ENCODE measurements at regions not wholly inside any gene's neighbourhood (a gene's known extent, or its start where the extent isn't known, plus 50 kb on each side); places are given as distances from the start of the nearest gene placed in this dataset.

DNA sequence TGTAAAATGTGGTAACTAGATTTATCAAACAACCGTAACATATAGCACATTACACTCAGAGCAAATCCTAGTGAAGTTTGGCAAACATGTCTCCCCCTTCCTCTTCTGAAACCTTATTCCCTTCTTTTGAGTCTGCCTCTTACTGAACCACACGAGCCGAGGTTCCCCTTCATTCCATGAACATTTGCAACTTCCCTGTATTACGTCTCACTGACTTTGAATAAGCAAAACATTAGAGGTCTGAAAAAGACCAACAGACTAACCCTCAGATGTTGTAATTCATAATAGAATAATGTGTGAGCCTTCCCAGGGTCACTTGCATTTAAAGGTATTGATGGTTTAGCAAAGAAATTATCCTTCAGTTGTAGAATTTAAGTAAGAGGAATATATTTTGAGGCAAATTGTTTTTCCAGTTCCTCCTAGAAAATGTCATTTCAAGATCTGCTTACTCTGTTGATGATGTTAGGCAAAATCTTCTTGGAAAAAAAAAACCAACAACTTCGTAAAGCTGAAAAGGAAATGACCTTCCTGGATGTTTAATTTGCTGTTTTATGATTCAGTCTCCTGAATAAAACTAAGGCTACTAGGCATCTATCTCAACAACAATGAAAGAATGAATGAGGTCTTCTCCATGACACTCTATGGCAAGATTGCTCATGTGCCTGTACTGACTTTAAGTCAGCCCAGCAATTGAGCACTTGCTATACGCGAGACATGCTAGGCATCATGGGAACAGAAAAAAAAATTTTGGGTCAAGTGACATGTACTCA lies 296.9 kb upstream of the NECTIN3 start:
- POLR2A ChIA-PET: no interaction called here
- H3K36me3 Mint-ChIP-seq: no peaks in the 10 kb centered on the region
- H3K9me3 Mint-ChIP-seq: no peaks in the 10 kb centered on the region
- H3K4me3 Mint-ChIP-seq: no peak overlapping the region
- H3K4me1 Mint-ChIP-seq: no peaks in the 10 kb centered on the region
- ATAC-seq: no peak
- H3K27ac Mint-ChIP-seq: no peak overlapping the region
- DNase-seq: no peak
- H3K27me3 Mint-ChIP-seq: peaks cover 0 to 6% (median 2%) of the 10 kb centered on the region in 5 donors

DNA sequence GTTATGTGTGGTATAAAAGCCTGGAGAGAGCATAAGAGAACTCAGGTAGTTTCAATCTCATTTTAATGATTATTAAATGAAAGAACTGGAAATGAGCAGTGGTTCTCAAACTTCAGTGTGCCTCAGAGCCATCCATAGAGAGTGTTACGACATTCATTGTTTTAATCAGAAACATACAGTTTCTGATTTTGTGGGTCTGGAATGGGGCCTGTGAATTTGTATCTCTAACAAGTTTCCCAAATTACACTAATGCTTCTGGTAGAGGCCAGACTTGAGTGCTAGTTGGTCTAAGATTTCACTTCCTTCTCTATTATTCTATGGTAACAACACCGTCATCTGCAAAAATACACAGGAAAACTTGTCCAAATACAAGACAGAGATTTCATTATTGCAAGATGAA lies 292.0 kb upstream of the NECTIN3 start:
- ATAC-seq (no peak), DNase-seq (no peak)
- H3K36me3 Mint-ChIP-seq: no peaks in the 10 kb centered on the region
- peaks cover 0 to 4% (median 0%) of the 10 kb centered on the region in 5 donors for H3K27me3 Mint-ChIP-seq
- no peak overlapping the region for H3K4me3 Mint-ChIP-seq
- H3K9me3 Mint-ChIP-seq: peaks cover 0 to 2% (median 0%) of the 10 kb centered on the region in 9 donors
- no peak overlapping the region for H3K27ac Mint-ChIP-seq
- POLR2A ChIA-PET: no interaction called here
- no peaks in the 10 kb centered on the region for H3K4me1 Mint-ChIP-seq

DNA sequence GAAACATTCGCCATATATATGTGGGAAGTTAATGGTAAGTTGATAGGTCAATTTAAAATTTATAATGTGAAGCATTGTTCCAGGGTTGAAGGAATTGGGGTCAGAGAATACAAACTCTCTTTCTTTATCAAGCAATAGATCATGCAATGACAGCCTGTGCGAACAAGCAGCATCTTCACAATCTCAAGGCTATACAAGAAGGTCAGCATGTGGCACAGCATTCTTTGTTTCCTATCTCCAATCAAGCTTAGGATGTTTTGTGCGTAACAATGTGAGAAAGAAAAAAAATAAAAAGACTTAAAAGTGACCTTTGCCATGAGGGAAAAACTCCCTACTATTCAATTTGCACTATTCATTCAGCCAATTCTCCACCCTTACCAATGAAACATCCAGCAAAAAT lies 288.1 kb upstream of the NECTIN3 start:
- H3K4me1 Mint-ChIP-seq: no peaks in the 10 kb centered on the region
- DNase-seq: no peak
- ATAC-seq: no peak
- H3K36me3 Mint-ChIP-seq: no peaks in the 10 kb centered on the region
- POLR2A ChIA-PET: no interaction called here
- peaks cover 0 to 11% (median 0%) of the 10 kb centered on the region in 9 donors for H3K9me3 Mint-ChIP-seq
- no peak overlapping the region for H3K4me3 Mint-ChIP-seq
- no peak overlapping the region for H3K27ac Mint-ChIP-seq
- H3K27me3 Mint-ChIP-seq: peaks cover 0 to 4% (median 0%) of the 10 kb centered on the region in 5 donors

DNA sequence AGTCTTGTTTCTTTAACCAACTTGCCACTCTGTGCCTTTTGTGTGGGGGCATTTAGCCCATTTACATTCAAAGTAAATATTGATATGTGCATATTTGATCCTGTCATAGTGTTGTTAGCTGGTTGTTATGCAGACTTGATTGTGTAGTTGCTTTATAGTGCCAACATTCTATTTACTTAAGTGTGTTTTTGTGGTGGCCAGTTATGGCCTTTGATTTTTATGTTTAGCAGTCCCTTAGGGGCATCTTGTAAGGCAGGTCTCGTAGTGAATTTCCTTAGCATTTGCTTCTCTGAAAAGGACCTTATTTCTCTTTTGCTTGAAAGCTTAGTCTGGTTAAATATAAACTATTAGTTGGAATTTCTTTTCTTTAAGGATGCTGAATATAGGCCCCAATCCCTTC lies 282.8 kb upstream of the NECTIN3 start:
- no peak for ATAC-seq
- Mint-ChIP-seq H3K27me3 (peaks cover 1 to 17% (median 3%) of the 10 kb centered on the region in 5 donors), H3K9me3 (peaks cover 0 to 11% (median 0%) of the 10 kb centered on the region in 9 donors), H3K4me3 (no peak overlapping the region), H3K36me3 (no peaks in the 10 kb centered on the region), H3K27ac (no peak overlapping the region), H3K4me1 (no peaks in the 10 kb centered on the region)
- DNase-seq: no peak
- POLR2A ChIA-PET: no interaction called here

DNA sequence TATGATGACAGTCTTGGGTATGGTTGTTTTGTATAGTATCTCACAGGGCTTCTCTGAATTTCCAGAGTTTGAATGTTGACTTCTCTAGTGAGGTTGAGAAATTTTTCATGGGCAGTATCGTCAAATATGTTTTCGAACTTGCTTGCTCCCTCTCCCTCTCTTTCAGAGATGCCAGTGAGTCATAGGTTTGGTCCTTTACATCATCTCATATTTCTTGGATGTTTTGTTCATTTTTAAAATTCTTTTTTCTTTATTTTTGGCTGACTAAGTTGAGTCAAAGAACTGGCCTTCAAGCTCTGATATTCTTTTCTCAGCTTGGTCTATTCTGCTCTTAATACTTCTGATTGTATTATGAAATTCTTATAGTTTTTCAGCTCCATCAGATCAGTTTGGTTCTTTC lies 282.3 kb upstream of the NECTIN3 start:
- DNase-seq (no peak), ATAC-seq (no peak)

DNA sequence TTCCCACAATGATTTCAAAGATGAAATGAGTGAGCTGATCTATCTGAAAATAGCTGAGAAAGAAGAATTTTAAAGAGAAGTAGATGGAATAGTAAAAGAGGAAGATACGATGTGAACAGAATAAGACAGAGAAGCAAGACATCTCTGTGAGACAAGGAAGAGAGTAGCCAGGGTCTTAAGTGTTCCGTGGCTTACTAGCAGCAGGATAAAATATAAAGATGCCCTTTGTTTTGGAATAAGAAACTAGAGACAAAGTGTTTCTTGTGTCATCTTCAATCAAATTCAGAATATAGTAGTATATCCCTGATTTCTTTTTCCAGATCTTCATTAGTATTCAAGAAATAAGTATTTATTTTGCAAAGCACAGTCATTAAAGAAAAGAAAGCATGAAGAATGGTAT lies 281.0 kb upstream of the NECTIN3 start:
- Mint-ChIP-seq H3K4me3 (no peak overlapping the region), H3K27me3 (peaks cover 1 to 34% (median 3%) of the 10 kb centered on the region in 5 donors), H3K36me3 (no peaks in the 10 kb centered on the region), H3K9me3 (peaks cover 0 to 4% (median 0%) of the 10 kb centered on the region in 9 donors), H3K27ac (no peak overlapping the region), H3K4me1 (no peaks in the 10 kb centered on the region)
- DNase-seq (no peak), ATAC-seq (no peak)
- POLR2A ChIA-PET: no interaction called here

More for the DNA sequence above, 282.3 kb upstream of the NECTIN3 start:
- Mint-ChIP-seq H3K4me3 (no peak overlapping the region), H3K9me3 (peaks cover 0 to 11% (median 0%) of the 10 kb centered on the region in 9 donors), H3K27me3 (peaks cover 1 to 22% (median 3%) of the 10 kb centered on the region in 5 donors), H3K36me3 (no peaks in the 10 kb centered on the region), H3K4me1 (no peaks in the 10 kb centered on the region), H3K27ac (no peak overlapping the region)
- POLR2A ChIA-PET: no interaction called here

DNA sequence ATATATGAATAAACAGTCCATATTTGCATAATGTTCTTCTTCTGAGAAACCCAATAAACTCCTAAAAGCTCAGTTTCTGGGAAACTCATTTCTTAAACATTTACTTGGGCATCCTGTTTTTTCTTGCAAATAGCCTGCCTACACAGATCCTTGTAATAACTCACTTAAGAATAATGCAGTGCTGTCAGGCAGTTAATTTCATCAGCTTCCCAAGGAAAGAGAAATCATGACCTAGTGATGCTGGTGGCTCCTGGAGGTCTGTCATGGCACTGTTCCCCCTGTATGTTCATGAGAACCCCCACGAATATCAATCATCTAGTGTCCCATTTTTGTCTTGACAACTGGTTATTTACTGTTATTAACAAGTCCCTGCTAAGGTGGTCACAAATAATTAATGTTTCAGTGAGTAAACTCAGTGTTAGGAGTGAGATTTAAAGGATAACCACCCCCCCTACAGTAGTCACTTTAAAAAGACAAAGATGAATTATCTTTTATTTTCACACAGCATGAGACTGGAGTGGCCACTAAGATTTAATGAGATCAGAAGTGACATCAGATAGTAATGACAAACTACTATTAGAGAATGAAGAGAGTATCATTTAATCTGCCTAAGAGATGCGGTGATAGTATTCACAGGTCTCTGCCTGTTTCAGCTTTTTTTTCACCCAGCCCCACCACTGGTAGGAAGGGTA lies 279.5 kb upstream of the NECTIN3 start:
- Mint-ChIP-seq H3K27me3 (peaks cover 2 to 34% (median 3%) of the 10 kb centered on the region in 5 donors), H3K4me1 (no peaks in the 10 kb centered on the region), H3K36me3 (no peaks in the 10 kb centered on the region), H3K4me3 (no peak overlapping the region), H3K27ac (no peak overlapping the region), H3K9me3 (no peaks in the 10 kb centered on the region)
- POLR2A ChIA-PET: no interaction called here
- DNase-seq (no peak), ATAC-seq (no peak)

DNA sequence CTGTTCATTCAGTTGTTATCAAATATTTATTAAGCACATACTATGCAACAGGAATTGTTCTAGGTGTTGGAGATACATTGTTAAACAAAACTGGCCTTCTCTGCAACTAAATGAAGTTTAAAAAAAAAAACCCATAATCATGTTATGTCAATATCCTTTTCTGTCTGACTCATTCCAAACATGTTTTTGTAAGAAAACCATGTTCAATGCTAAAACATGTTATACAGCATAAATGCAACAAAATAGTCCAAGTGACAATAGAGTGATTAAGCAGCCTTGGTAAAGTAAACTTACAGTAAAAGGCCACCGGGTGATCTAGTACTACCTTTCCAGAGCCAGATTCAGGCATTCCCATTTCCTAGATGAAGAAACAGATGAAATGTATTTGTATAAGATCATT lies 278.0 kb upstream of the NECTIN3 start:
- Mint-ChIP-seq H3K4me3 (no peak overlapping the region), H3K4me1 (no peaks in the 10 kb centered on the region), H3K27ac (no peak overlapping the region), H3K36me3 (no peaks in the 10 kb centered on the region), H3K27me3 (peaks cover 1 to 34% (median 3%) of the 10 kb centered on the region in 5 donors), H3K9me3 (no peaks in the 10 kb centered on the region)
- POLR2A ChIA-PET: no interaction called here
- DNase-seq: no peak
- ATAC-seq: no peak

DNA sequence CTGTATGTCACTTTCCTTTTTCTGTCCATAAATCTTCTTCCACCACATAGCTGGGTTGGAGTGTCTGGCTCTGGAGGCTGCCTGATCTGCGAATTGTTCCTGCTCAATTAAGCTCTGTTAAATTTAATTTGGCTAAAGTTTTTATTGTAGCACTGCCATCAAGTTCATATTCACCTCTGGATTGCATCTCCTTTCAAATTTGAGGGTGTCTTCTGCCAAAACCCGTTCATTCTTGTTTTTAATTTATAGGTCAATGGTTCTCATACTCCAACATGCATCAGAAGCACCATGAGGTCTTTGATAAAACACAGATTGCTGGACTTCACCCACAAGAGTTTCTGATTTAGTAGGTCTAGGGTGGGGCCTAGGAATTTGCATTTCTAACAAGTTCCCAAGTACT lies 276.5 kb upstream of the NECTIN3 start:
- ATAC-seq (no peak), DNase-seq (no peak)
- H3K9me3 Mint-ChIP-seq: no peaks in the 10 kb centered on the region
- POLR2A ChIA-PET: no interaction called here
- peaks cover 1 to 34% (median 3%) of the 10 kb centered on the region in 5 donors for H3K27me3 Mint-ChIP-seq
- H3K4me1 Mint-ChIP-seq: no peaks in the 10 kb centered on the region
- no peak overlapping the region for H3K4me3 Mint-ChIP-seq
- H3K36me3 Mint-ChIP-seq: no peaks in the 10 kb centered on the region
- no peak overlapping the region for H3K27ac Mint-ChIP-seq

DNA sequence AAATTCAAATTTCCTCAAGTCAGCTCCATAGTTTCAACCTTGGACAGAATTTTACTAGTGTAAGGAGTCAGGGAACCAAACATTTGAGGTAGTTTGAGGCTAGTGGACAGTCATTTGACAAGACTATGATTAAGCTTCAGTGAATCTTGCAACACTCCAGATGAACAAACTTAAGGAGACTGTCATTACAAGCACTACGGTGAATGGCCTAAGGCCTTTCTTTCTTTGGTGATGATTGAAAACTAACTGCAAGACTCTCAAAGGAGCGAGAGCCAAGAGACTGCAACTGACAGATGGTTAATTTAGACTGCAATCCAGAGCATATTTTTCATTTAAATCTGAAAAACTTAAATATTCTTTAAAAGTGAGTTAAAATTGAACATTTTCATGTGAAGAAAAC lies 272.3 kb upstream of the NECTIN3 start:
- H3K27me3 Mint-ChIP-seq: peaks cover 1 to 12% (median 2%) of the 10 kb centered on the region in 5 donors
- POLR2A ChIA-PET: no interaction called here
- no peaks in the 10 kb centered on the region for H3K36me3 Mint-ChIP-seq
- DNase-seq: no peak
- H3K4me3 Mint-ChIP-seq: no peak overlapping the region
- H3K4me1 Mint-ChIP-seq: no peaks in the 10 kb centered on the region
- no peak overlapping the region for H3K27ac Mint-ChIP-seq
- no peaks in the 10 kb centered on the region for H3K9me3 Mint-ChIP-seq
- no peak for ATAC-seq

DNA sequence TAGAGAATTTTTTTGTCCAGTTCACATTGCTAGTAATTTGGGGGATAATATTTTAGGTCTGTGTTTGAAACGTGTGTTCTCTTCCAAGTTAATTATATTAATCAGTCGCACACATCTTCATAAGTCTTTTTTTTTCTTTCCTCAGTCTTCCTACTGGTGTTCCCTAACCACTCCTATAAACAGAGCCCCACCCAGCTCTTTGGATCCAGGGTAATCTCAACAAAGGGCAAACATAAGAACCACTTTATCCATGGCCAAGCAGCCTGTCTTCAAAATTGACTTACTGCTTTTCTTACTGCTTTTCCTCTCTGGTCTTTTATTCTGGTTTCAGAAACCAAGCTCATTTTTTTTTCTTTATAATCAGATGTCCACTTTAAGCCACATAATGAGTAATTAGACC lies 266.8 kb upstream of the NECTIN3 start:
- POLR2A ChIA-PET: no interaction called here
- H3K4me3 Mint-ChIP-seq: no peak overlapping the region
- no peaks in the 10 kb centered on the region for H3K9me3 Mint-ChIP-seq
- H3K4me1 Mint-ChIP-seq: no peaks in the 10 kb centered on the region
- no peak overlapping the region for H3K27ac Mint-ChIP-seq
- H3K27me3 Mint-ChIP-seq: peaks cover 0 to 7% (median 0%) of the 10 kb centered on the region in 5 donors
- ATAC-seq (no peak), DNase-seq (no peak)
- no peaks in the 10 kb centered on the region for H3K36me3 Mint-ChIP-seq

DNA sequence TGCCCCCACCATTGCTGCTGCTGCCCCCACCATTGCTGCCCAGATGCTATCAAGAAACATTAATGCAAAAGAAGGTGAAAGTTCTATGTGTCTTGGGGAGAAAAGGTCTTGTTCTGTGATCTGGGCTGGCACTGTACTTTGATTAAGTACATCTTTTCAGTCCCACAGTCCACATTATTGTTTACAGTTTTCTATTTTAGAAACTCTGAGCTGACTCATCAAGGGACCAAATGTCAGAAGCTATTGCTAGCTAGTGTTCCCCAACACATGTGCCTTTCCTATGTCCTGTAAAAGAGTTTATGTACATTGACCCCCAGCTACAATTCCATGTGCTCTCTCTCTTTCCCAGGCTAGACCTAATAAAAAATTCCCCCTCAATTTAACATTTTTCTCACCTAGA lies 264.7 kb upstream of the NECTIN3 start:
- Mint-ChIP-seq H3K27me3 (peaks cover 0 to 6% (median 2%) of the 10 kb centered on the region in 5 donors), H3K4me1 (no peaks in the 10 kb centered on the region), H3K27ac (no peak overlapping the region), H3K4me3 (no peak overlapping the region), H3K36me3 (no peaks in the 10 kb centered on the region), H3K9me3 (no peaks in the 10 kb centered on the region)
- POLR2A ChIA-PET: no interaction called here
- ATAC-seq (no peak), DNase-seq (no peak)

DNA sequence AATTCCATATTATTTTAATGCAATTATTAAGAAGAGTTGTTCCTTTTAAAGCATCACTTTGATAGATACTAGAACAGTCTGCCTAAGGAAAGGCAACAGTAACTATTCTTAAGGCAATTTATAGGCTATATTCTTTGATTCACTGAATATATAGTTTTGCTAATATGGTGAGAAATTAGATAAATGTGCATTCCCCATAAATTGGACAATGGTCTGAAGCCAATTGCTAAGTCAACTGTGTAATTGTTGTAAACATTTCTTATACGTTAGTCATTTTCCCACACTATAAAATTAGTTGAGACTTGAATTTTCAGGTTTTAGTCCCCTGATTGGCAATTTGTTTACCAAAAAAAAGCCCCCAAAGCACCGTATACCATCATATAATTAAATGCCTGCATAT lies 263.0 kb upstream of the NECTIN3 start:
- no peak for ATAC-seq
- Mint-ChIP-seq H3K27ac (no peak overlapping the region), H3K27me3 (peaks cover 2 to 10% (median 8%) of the 10 kb centered on the region in 5 donors), H3K9me3 (no peaks in the 10 kb centered on the region), H3K4me3 (no peak overlapping the region), H3K4me1 (no peaks in the 10 kb centered on the region), H3K36me3 (no peaks in the 10 kb centered on the region)
- no peak for DNase-seq
- POLR2A ChIA-PET: no interaction called here
